Ishikawa (cell line): ENCODE measurements at regions not wholly inside any gene's neighbourhood (a gene's known extent, or its start where the extent isn't known, plus 50 kb on each side); places are given as distances from the start of the nearest gene placed in this dataset.

Experiments used
- CEBPB ChIP-seq: IDR thresholded peaks from 2 replicates; pipeline ENCODE4 v1.6.1; 2012
- CREB1 ChIP-seq: IDR thresholded peaks from 2 replicates; pipeline ENCODE4 v1.6.1; 2012; ENCODE audit warnings: low read depth
- EGR1 ChIP-seq: IDR thresholded peaks from 2 replicates; pipeline ENCODE4 v1.6.1; 2012
- EP300 ChIP-seq: IDR thresholded peaks from 2 replicates; pipeline ENCODE4 v1.6.1; 2012; ENCODE audit warnings: borderline replicate concordance
- FOXM1 ChIP-seq: IDR thresholded peaks from 2 replicates; pipeline ENCODE4 v1.6.1; 2012; ENCODE audit warnings: low read depth, borderline replicate concordance
- MAX ChIP-seq: IDR thresholded peaks from 2 replicates; pipeline ENCODE4 v1.6.1; 2012
- NFIC ChIP-seq: IDR thresholded peaks from 2 replicates; pipeline ENCODE4 v1.6.1; 2012
- RAD21 ChIP-seq: IDR thresholded peaks from 2 replicates; pipeline ENCODE4 v1.6.1; 2012; ENCODE audit warnings: low read depth
- REST ChIP-seq: IDR thresholded peaks from 2 replicates; pipeline ENCODE4 v1.6.1; 2012; ENCODE audit warnings: low read depth, mild to moderate bottlenecking
- TAF1 ChIP-seq: IDR thresholded peaks from 2 replicates; pipeline ENCODE4 v1.6.1; 2012; ENCODE audit warnings: low read depth, mild to moderate bottlenecking
- TCF12 ChIP-seq: IDR thresholded peaks from 2 replicates; pipeline ENCODE4 v1.6.1; 2012; ENCODE audit warnings: low read depth
- TEAD4 ChIP-seq: IDR thresholded peaks from 2 replicates; pipeline ENCODE4 v1.6.1; 2012
- USF1 ChIP-seq: IDR thresholded peaks from 2 replicates; pipeline ENCODE4 v1.6.1; 2012
- YY1 ChIP-seq: IDR thresholded peaks from 2 replicates; pipeline ENCODE4 v1.6.1; 2012; ENCODE audit warnings: low read depth
- ZBTB7A ChIP-seq: IDR thresholded peaks from 2 replicates; pipeline ENCODE4 v1.6.1; 2012; ENCODE audit warnings: low read depth

GRCh38 chr2:128386066-128386465 is 67.4 kb upstream of the HS6ST1 start:
- TF ChIP-seq RAD21 (no peak), NFIC (no peak), CREB1 (no peak), TCF12 (no peak), EP300 (no peak)

- TF ChIP-seq CEBPB, result no peak
- no peak for TF ChIP-seq MAX
- no peak for TF ChIP-seq CREB1
- no peak for TF ChIP-seq TAF1
- TF ChIP-seq FOXM1, result no peak
- no peak for TF ChIP-seq YY1
- TF ChIP-seq TEAD4, result no peak
- no peak for TF ChIP-seq EGR1
- no peak for TF ChIP-seq USF1
- TF ChIP-seq EP300, result no peak
- TF ChIP-seq REST, result no peak
- TF ChIP-seq TCF12, result no peak
- no peak for TF ChIP-seq ZBTB7A
- no peak for TF ChIP-seq RAD21
Observed at GRCh38 chr2:128388499-128388941, 69.9 kb upstream of the HS6ST1 start.

GRCh38 chr2:128389388-128390086 is 70.9 kb upstream of the HS6ST1 start:
- TF ChIP-seq TAF1, result 0 out of 2 replicates have a peak, but pooled peaks have one; percentile 20
- TF ChIP-seq EP300, result peak; percentile 99
- TF ChIP-seq RAD21, result peak; percentile 16; the same call in 1 of the 2 replicates
- 0 out of 2 replicates have a peak, but pooled peaks have one; percentile 36 for TF ChIP-seq CEBPB
- TF ChIP-seq MAX, result peak; percentile 87
- TF ChIP-seq FOXM1, result peak; percentile 98
- TF ChIP-seq TEAD4, result peak; percentile 94
- TF ChIP-seq YY1, result peak; percentile 28; the same call in 1 of the 2 replicates
- TF ChIP-seq EGR1, result 0 out of 2 replicates have a peak, but pooled peaks have one; percentile 11
- no peak for TF ChIP-seq CREB1
- peak; percentile 98 for TF ChIP-seq NFIC
- TF ChIP-seq USF1, result no peak
- peak; percentile 98 for TF ChIP-seq TCF12
- TF ChIP-seq REST, result no peak
- TF ChIP-seq ZBTB7A, result no peak; the same call in 1 of the 2 replicates

GRCh38 chr2:128390256-128390990 is 71.8 kb upstream of the HS6ST1 start:
- TF ChIP-seq REST (no peak), RAD21 (no peak), YY1 (peak; percentile 39; the same call in 1 of the 2 replicates)
